ENCODE measurements at regions not wholly inside any gene's neighbourhood (a gene's known extent, or its start where the extent isn't known, plus 50 kb on each side); places are given as distances from the start of the nearest gene placed in this dataset.

DNA sequence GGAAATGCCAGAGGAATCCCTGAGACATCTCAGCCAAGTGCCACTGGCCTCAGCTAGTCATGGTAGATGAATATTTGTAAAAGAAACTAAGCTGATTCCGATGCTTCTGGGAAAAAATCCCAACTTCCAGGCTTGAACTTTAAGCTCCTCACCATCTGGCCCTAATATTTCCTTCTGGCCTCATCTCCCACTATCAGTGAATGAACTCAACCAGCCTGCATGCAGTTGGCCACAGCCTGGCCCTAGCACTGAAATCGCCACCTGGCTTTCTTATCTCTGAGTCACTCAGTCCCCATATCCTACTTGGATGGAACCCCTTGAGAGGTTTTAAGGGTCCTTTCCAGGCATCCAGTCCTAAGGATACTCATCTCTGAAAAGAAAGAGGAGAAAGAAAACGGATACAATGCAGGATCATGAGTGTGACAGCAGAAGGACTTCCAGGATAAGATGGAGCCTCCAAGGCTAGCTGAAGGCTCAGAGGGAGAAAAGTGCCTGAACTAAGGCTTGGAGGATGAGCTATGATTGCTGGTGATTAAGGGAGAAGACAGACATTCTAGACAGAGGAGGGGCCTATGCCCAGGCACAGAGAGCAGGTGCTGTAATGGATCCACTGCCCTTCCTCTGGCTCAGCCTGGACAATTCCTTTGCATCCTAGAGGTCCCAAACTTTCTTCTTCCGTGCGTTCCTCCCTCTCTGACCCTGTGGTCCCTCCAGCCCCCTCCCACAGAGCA lies 141.5 kb upstream of the MYCN start:
- TF ChIP-seq, protein P1, sequence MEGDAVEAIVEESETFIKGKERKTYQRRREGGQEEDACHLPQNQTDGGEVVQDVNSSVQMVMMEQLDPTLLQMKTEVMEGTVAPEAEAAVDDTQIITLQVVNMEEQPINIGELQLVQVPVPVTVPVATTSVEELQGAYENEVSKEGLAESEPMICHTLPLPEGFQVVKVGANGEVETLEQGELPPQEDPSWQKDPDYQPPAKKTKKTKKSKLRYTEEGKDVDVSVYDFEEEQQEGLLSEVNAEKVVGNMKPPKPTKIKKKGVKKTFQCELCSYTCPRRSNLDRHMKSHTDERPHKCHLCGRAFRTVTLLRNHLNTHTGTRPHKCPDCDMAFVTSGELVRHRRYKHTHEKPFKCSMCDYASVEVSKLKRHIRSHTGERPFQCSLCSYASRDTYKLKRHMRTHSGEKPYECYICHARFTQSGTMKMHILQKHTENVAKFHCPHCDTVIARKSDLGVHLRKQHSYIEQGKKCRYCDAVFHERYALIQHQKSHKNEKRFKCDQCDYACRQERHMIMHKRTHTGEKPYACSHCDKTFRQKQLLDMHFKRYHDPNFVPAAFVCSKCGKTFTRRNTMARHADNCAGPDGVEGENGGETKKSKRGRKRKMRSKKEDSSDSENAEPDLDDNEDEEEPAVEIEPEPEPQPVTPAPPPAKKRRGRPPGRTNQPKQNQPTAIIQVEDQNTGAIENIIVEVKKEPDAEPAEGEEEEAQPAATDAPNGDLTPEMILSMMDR (IDR thresholded peaks at IDR 0.05): no peak
- TF ChIP-seq ZFX (IDR thresholded peaks at IDR 0.05; ENCODE audit: borderline replicate concordance): no peak
- H3K27ac ChIP-seq: no peak overlapping the region

DNA sequence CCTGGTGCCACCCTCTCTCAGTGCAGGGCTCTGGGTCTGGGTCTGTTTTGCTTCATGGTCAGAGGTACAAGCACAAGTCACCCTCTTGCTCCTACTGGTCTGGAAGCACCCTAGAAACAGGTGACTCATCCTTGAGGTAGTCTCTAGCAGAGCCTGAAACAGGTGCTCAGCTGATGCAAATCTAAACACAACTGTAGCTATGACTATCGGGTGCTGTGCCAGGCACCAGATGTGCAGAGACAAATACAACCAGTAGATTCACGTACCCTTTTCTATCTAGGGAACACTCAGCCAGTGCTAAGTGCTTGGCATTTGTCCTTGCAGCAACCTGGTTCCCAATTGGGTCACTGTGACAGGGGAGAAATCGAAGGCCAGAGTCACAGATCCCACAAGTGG lies 140.9 kb upstream of the MYCN start:
- TF ChIP-seq ZFX (IDR thresholded peaks at IDR 0.05; ENCODE audit: borderline replicate concordance): no peak
- TF ChIP-seq, protein P1 (IDR thresholded peaks at IDR 0.05): no peak
- H3K27ac ChIP-seq: no peak overlapping the region

DNA sequence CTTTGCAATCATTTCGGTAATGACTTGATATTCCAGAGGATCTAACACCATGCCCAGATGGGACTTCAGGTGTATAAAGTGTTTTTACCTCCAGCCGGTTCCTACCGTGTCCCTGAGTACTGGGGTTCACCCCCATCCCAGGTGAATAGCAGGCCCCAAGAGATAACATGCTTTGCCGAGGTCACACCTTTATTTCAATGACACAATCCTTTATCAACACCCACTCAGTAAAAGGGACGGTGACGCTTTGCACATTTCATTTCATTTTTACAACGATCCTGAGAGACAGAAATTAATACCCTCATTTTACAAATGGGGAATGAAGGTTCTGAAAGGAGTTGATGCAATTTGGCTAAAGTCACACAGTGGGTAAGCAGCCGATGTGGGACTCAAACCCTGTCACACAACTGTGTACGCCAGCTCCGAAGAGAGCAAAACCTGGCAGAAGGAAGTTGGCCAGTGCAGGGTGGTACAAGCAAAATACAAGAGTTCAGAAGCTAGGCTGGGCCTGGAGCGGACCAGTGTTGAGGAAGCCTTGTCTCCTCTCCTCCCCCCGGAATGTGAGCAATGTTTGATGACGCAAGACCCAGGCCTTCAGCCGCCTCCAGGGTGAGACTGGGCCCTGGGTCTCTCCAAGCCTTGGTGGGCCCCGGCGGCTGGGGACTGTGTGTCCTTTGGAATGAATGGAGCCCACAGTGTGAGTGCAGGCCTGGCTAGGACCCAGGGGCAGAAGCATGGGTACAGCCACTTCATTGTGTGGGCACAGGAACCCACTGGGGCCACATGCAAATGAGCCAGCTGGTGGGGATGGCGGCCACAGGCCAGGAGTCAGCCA lies 139.6 kb upstream of the MYCN start:
- TF ChIP-seq, protein P1 (IDR thresholded peaks at IDR 0.05): no peak
- no peak for TF ChIP-seq ZFX (IDR thresholded peaks at IDR 0.05; ENCODE audit: borderline replicate concordance)
- H3K27ac ChIP-seq: no peak overlapping the region

DNA sequence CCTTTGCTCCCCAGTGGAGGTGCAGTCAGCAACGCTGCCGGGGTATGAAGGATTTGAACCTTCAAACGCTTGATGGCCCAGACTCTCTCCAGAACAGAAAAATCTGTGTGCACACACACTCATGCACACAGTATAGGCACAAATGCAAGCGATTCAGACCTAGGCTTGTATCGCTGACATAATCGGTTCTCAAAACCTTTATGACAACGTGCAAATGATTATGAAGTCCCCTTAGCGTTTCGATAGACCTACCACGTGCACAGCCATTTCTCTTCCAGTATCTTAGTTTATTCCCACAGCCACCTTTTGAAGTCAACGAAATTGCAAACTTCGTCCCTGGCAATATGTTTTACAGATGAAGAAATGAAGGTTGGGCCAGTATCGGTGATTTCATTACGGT lies 138.9 kb upstream of the MYCN start:
- H3K27ac ChIP-seq: no peak overlapping the region

DNA sequence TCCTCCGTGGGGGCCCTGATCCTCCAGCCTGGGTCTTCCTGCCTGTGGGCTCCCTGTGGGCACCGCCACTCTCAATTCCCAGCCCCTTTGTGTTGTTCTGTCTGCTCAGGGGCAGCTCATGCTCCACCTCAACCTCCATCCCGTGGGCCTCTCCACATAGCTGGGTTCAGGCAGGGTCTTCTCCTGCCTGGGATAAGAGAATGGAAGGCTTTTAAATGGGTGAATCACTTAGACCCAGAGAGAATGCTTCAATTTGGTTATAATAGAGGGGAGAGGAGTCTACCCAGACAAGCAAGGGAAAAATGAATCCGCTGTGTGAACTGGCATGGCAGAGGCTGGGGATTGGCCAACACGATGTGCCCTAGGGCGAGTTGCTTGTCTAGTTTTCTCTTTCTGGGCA lies 138.4 kb upstream of the MYCN start:
- H3K27ac ChIP-seq: no peak overlapping the region
- TF ChIP-seq, protein P1 (IDR thresholded peaks at IDR 0.05): no peak
- no peak for TF ChIP-seq ZFX (IDR thresholded peaks at IDR 0.05; ENCODE audit: borderline replicate concordance)

More for the DNA sequence above, 138.9 kb upstream of the MYCN start:
- no peak for TF ChIP-seq ZFX (IDR thresholded peaks at IDR 0.05; ENCODE audit: borderline replicate concordance)
- TF ChIP-seq, protein P1 (IDR thresholded peaks at IDR 0.05): no peak

DNA sequence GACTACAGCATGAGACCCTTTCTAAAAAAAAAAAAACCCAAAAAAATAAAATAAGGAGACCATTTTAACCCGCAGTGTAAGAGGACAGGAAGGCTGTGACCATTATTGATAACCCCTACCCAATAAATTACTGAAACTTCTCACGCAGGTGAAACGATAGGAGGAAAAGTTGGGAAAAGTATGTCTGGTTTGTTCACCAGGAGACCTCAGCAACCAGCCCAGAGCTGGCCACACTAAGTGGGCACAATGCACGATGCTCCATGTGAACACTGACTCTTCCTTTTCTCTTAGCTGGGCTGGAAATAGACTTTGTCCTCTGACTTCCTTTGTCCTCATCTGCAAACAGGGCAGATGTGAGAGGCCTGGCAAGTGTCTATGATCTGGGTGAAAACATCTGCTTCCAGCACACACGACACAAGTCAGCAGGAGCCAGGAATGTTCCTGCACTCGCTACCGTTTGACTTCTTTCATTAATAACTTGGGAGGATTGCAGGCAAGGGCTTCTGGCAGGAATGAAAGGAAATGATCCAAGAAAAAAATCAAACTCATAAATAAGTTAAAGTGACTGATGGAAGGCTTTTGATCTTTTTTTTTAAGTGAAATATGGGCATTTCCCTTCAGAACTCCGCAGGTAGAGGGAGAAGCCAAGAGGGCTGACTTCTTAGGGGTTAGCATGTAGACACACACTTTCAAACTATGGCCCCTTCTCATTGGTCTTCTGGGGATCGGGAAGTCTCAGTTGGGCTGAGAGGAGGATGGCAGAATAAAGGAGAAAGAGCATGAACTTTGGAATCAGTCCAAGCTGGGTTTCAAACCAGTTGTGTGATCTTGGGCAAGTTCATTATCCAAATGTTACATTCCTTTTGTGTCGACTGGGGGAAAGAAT lies 137.4 kb upstream of the MYCN start:
- H3K27ac ChIP-seq: no peak overlapping the region
- TF ChIP-seq, protein P1 (IDR thresholded peaks at IDR 0.05): no peak
- TF ChIP-seq ZFX (IDR thresholded peaks at IDR 0.05; ENCODE audit: borderline replicate concordance): no peak

Measured in 22Rv1 (cell line).